OCI-LY7 (cell line): ENCODE measurements at regions not wholly inside any gene's neighbourhood (a gene's known extent, or its start where the extent isn't known, plus 50 kb on each side); places are given as distances from the start of the nearest gene placed in this dataset.

Experiments used
- BruUV-seq: library from RNA; stranded (reverse); fragments of 400-500 nt; replicated peaks from 2 replicates; lab custom pipeline; 2021; lab: Mats Ljungman, UMichigan
- CTCF ChIA-PET: fragments of 300-600 bp; sonication (Branson Sonifier 250); formaldehyde crosslinking; loops from one replicate; lab custom pipeline; 2022; ENCODE audit warnings: antibody characterized with exemption; ENCODE audit not compliant: unreplicated experiment; lab: Charles Lee
- POLR2A ChIA-PET: fragments of 300-600 bp; sonication (Branson Sonifier 250); formaldehyde crosslinking; loops from one replicate; lab custom pipeline; 2022; ENCODE audit warnings: antibody characterized with exemption; lab: Charles Lee
- DNase-seq: peaks from one replicate; pipeline ENCODE4 v3.0.0-alpha.2; 2015; ENCODE audit warnings: low spot score
- H2AFZ ChIP-seq: fragments of 200-600 bp; sonication (generic), shearing (Covaris generic); 2 replicates; pipeline ENCODE4 v1.6.1; 2014; ENCODE audit warnings: mild to moderate bottlenecking, antibody characterized with exemption, low read length, moderate library complexity
- H3K27ac ChIP-seq: fragments of 200-600 bp; sonication (generic); 2 replicates; pipeline ENCODE4 v1.5.1; 2014; ENCODE audit warnings: mixed run types, low read depth, mild to moderate bottlenecking, moderate library complexity, low read length, inconsistent platforms; ENCODE audit not compliant: poor library complexity, severe bottlenecking
- H3K36me3 ChIP-seq: fragments of 200-600 bp; sonication (generic); 2 replicates; pipeline ENCODE4 v1.6.1; 2014; ENCODE audit warnings: mild to moderate bottlenecking, antibody characterized with exemption, low read length, moderate library complexity, mixed read lengths; ENCODE audit not compliant: insufficient read depth
- H3K4me1 ChIP-seq: fragments of 200-600 bp; sonication (generic); 2 replicates; pipeline ENCODE4 v1.5.1; 2014; ENCODE audit warnings: mild to moderate bottlenecking, low read length; ENCODE audit not compliant: insufficient read depth, poor library complexity, severe bottlenecking
- H3K4me2 ChIP-seq: fragments of 200-600 bp; sonication (generic); 2 replicates; pipeline ENCODE4 v1.6.1; 2014; ENCODE audit warnings: mild to moderate bottlenecking, low read length
- H3K4me3 ChIP-seq: fragments of 200-600 bp; sonication (generic); 2 replicates; pipeline ENCODE4 v1.5.1; 2014; ENCODE audit warnings: mild to moderate bottlenecking, low read depth, low read length; ENCODE audit not compliant: poor library complexity, severe bottlenecking
- H3K79me2 ChIP-seq: fragments of 200-600 bp; sonication (generic); 2 replicates; pipeline ENCODE4 v1.6.1; 2016; ENCODE audit warnings: low read depth, mild to moderate bottlenecking, low read length, moderate library complexity, mixed read lengths; ENCODE audit not compliant: insufficient read depth
- H3K9me2 ChIP-seq: fragments of 200-600 bp; sonication (generic); 2 replicates; pipeline ENCODE4 v1.6.1; 2016; ENCODE audit warnings: mild to moderate bottlenecking, low read length, mixed read lengths; ENCODE audit not compliant: insufficient read depth
- H3K9me3 ChIP-seq: fragments of 200-600 bp; sonication (generic); 2 replicates; pipeline ENCODE4 v1.6.1; 2014; ENCODE audit warnings: mild to moderate bottlenecking, mixed run types, low read length, mixed read lengths
- H4K20me1 ChIP-seq: fragments of 200-600 bp; sonication (generic); 2 replicates; pipeline ENCODE4 v1.6.1; 2014; ENCODE audit warnings: mild to moderate bottlenecking, antibody characterized with exemption, low read length, moderate library complexity, mixed read lengths; ENCODE audit not compliant: insufficient read depth
- CTCF ChIP-seq: fragments of 200-600 bp; sonication (generic); conservative IDR thresholded peaks from 2 replicates; pipeline ENCODE4 v1.5.1; 2014; ENCODE audit warnings: mild to moderate bottlenecking, antibody characterized with exemption, low read length, moderate library complexity, mixed read lengths
- EZH2phosphoT487 ChIP-seq: fragments of 200-600 bp; sonication (generic); IDR thresholded peaks from 2 replicates; pipeline ENCODE4 v1.6.1; 2018; ENCODE audit warnings: low read depth, borderline replicate concordance, mild to moderate bottlenecking, mixed run types, antibody characterized with exemption, low read length, moderate library complexity, mixed read lengths
- intact Hi-C: fragments of 100-400 bp; cut with micrococcal nuclease; formaldehyde crosslinking; loops from one replicate; pipeline ENCODE4 v1.10.0; 2022; ENCODE audit not compliant: unreplicated experiment

GRCh38 chr4:151567056-151567455, 158.1 kb downstream of the FHIP1A start:
- no TSS peak for BruUV-seq
- ChIA-PET CTCF (no interaction called here), POLR2A (interaction anchor here (0.5 to 1.6 kb wide), 6 partner anchors 10 to 818 kb away, joined by 3 to 4 read pairs (median 4); no protein-coding TSS in a partner anchor)
- TF ChIP-seq EZH2phosphoT487 (no peak), CTCF (no peak)
- Histone ChIP-seq H3K4me2 (peak overlapping the region; percentile 59), H3K36me3 (no peaks in the 10 kb centered on the region), H3K9me3 (no peaks in the 10 kb centered on the region), H3K4me3 (peak overlapping the region; percentile 46), H3K79me2 (no peaks in the 10 kb centered on the region), H3K27ac (peak overlapping the region; percentile 67), H3K9me2 (no peaks in the 10 kb centered on the region), H4K20me1 (no peaks in the 10 kb centered on the region), H3K4me1 (peaks cover 36% of the 10 kb centered on the region), H2AFZ (peak overlapping the region; percentile 89)
- intact Hi-C loops, result loop anchor here (10.0 kb wide), 1 partner anchor 552 kb away; the partner anchor contains the start of gene LRBA
- peak; percentile 77 for DNase-seq

- no TSS peak for BruUV-seq
- no peak overlapping the region for H3K4me3 ChIP-seq
- H3K27ac ChIP-seq, result no peak overlapping the region
- no peak for DNase-seq
- no peak overlapping the region for H2AFZ ChIP-seq
- no peaks in the 10 kb centered on the region for H4K20me1 ChIP-seq
- CTCF ChIA-PET, result no interaction called here
- POLR2A ChIA-PET, result interaction anchor here (0.7 to 1.0 kb wide), 2 partner anchors 15 to 196 kb away, joined by 3 read pairs; no protein-coding TSS in a partner anchor
- no peaks in the 10 kb centered on the region for H3K79me2 ChIP-seq
- no peaks in the 10 kb centered on the region for H3K9me3 ChIP-seq
- TF ChIP-seq CTCF (no peak), EZH2phosphoT487 (no peak)
- intact Hi-C loops, result loop anchor here (10.0 kb wide), 1 partner anchor 554 kb away; the partner anchor contains the start of gene LRBA
- no peak overlapping the region for H3K4me2 ChIP-seq
- no peaks in the 10 kb centered on the region for H3K36me3 ChIP-seq
- no peaks in the 10 kb centered on the region for H3K9me2 ChIP-seq
- H3K4me1 ChIP-seq, result peaks cover 32% of the 10 kb centered on the region
These were observed 160.0 kb downstream of the FHIP1A start for GRCh38 chr4:151568966-151569365.

GRCh38 chr4:151569650-151570049, 160.7 kb downstream of the FHIP1A start:
- Histone ChIP-seq H4K20me1 (no peaks in the 10 kb centered on the region), H3K36me3 (no peaks in the 10 kb centered on the region), H3K9me2 (no peaks in the 10 kb centered on the region), H2AFZ (peak overlapping the region; percentile 59; the same call in 1 of the 2 replicates), H3K4me1 (peaks cover 32% of the 10 kb centered on the region), H3K27ac (no peak overlapping the region), H3K79me2 (no peaks in the 10 kb centered on the region), H3K9me3 (no peaks in the 10 kb centered on the region), H3K4me2 (no peak overlapping the region), H3K4me3 (no peak overlapping the region)
- no peak for TF ChIP-seq CTCF
- no peak for TF ChIP-seq EZH2phosphoT487
- ChIA-PET CTCF (no interaction called here), POLR2A (no interaction called here)
- BruUV-seq, result no TSS peak
- intact Hi-C loops, result loop anchor here (10.0 kb wide), 1 partner anchor 555 kb away; the partner anchor contains the start of gene LRBA
- DNase-seq, result no peak
